GM12878 (cell line): ENCODE measurements at regions not wholly inside any gene's neighbourhood (a gene's known extent, or its start where the extent isn't known, plus 50 kb on each side); places are given as distances from the start of the nearest gene placed in this dataset.

Experiments
- FOXK2 ChIP-seq: fragments of 450-650 bp; IDR thresholded peaks from 2 replicates; pipeline ENCODE4 v1.6.1; 2017; ENCODE audit warnings: mild to moderate bottlenecking, moderate library complexity
- SMC3 ChIP-seq: IDR thresholded peaks from 2 replicates; pipeline ENCODE4 v1.6.1; 2011; ENCODE audit warnings: low read length, improper control_type of control experiment, borderline replicate concordance

DNA sequence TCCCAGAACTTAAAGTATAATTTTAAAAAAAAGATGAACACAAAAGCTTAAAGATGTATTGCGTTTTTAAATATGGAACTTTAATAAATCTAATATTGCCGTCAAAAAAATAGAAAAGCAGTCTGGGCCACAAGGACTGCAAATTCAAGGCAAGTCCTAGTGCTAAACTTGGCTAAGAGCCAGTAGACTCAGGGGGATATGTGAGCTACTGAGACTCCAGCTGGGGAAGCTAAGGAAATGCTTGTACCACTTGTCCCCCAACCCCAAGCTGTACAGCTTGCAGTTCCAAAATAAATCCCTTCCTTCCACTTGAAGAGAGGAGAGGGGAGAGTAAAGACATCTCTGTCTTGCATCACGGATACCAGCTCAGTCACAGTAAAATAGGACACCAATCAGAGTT lies 290.8 kb upstream of the FGF13 start:
- TF ChIP-seq SMC3 (no peak), FOXK2 (no peak)
